T-helper 17 cell (primary cell): ENCODE measurements at regions not wholly inside any gene's neighbourhood (a gene's known extent, or its start where the extent isn't known, plus 50 kb on each side); places are given as distances from the start of the nearest gene placed in this dataset.
"Not testable (repeated sequence)": the region's sequence is repeated elsewhere in the genome, so short reads cannot be mapped to it uniquely, and the experiment has no call there.

ENCODE experiments used
- ATAC-seq: fragments of 150-1000 bp; cut with Tn5 transposase; 2 replicates; pipeline ENCODE4 v1.10.0; 2021; ENCODE audit warnings: mild to moderate bottlenecking, moderate library complexity
- DNase-seq, 3 donors: peaks; one replicate each; pipeline versions ENCODE4 v3.0.0 to v3.0.0-alpha.2; 2020 to 2021
- H3K9me3 ChIP-seq: one replicate; pipeline ENCODE4 v1.7.0; 2013; ENCODE audit warnings: low read length, mild to moderate bottlenecking; ENCODE audit not compliant: control insufficient read depth, poor library complexity, severe bottlenecking
- H3K27ac Mint-ChIP-seq: one replicate; pipeline ENCODE4 v1.8.0; 2022; ENCODE audit warnings: mild to moderate bottlenecking, moderate library complexity, mixed read lengths
- H3K27me3 Mint-ChIP-seq: one replicate; pipeline ENCODE4 v1.8.0; 2022; ENCODE audit warnings: mixed read lengths
- H3K36me3 Mint-ChIP-seq: one replicate; pipeline ENCODE4 v1.8.0; 2022; ENCODE audit warnings: low read depth, mixed read lengths
- H3K4me1 Mint-ChIP-seq: one replicate; pipeline ENCODE4 v1.8.0; 2022; ENCODE audit warnings: mild to moderate bottlenecking, mixed read lengths
- H3K4me3 Mint-ChIP-seq: one replicate; pipeline ENCODE4 v1.8.0; 2022; ENCODE audit warnings: mild to moderate bottlenecking, moderate library complexity, mixed read lengths

GRCh38 chr7:68756986-68757495 lies 841.2 kb upstream of the AUTS2 start:
- no peak for ATAC-seq
- no peaks in the 10 kb centered on the region for H3K36me3 Mint-ChIP-seq

GRCh38 chr7:68760556-68760955 lies 837.7 kb upstream of the AUTS2 start:
- H3K27me3 Mint-ChIP-seq = no peaks in the 10 kb centered on the region
- ATAC-seq (no peak), DNase-seq (no peak)
- no peak overlapping the region for H3K4me3 Mint-ChIP-seq
- no peaks in the 10 kb centered on the region for H3K4me1 Mint-ChIP-seq
- no peaks in the 10 kb centered on the region for H3K36me3 Mint-ChIP-seq
- no peak overlapping the region for H3K27ac Mint-ChIP-seq
- no peaks in the 10 kb centered on the region for H3K9me3 ChIP-seq

More at GRCh38 chr7:68756986-68757495, 841.2 kb upstream of the AUTS2 start:
- H3K9me3 ChIP-seq = no peaks in the 10 kb centered on the region
- no peak for DNase-seq
- Mint-ChIP-seq H3K4me3 (no peak overlapping the region), H3K4me1 (no peaks in the 10 kb centered on the region), H3K27ac (no peak overlapping the region), H3K27me3 (no peaks in the 10 kb centered on the region)

GRCh38 chr7:68767462-68767861 lies 830.8 kb upstream of the AUTS2 start:
- H3K4me1 Mint-ChIP-seq = no peaks in the 10 kb centered on the region
- ATAC-seq (no peak), DNase-seq (no peak)
- no peak overlapping the region for H3K27ac Mint-ChIP-seq
- no peak overlapping the region for H3K4me3 Mint-ChIP-seq
- peaks cover 2% of the 10 kb centered on the region for H3K36me3 Mint-ChIP-seq
- H3K27me3 Mint-ChIP-seq = no peaks in the 10 kb centered on the region
- no peaks in the 10 kb centered on the region for H3K9me3 ChIP-seq

GRCh38 chr7:68770649-68771048 lies 827.6 kb upstream of the AUTS2 start:
- Mint-ChIP-seq H3K4me1 (no peaks in the 10 kb centered on the region), H3K27me3 (no peaks in the 10 kb centered on the region)

GRCh38 chr7:68776326-68776725 lies 821.9 kb upstream of the AUTS2 start:
- H3K36me3 Mint-ChIP-seq = no peaks in the 10 kb centered on the region
- no peaks in the 10 kb centered on the region for H3K9me3 ChIP-seq
- ATAC-seq (no peak), DNase-seq (no peak)
- no peaks in the 10 kb centered on the region for H3K27me3 Mint-ChIP-seq
- H3K4me1 Mint-ChIP-seq = no peaks in the 10 kb centered on the region
- H3K4me3 Mint-ChIP-seq = no peak overlapping the region
- no peak overlapping the region for H3K27ac Mint-ChIP-seq

More at GRCh38 chr7:68770649-68771048, 827.6 kb upstream of the AUTS2 start:
- DNase-seq (no peak), ATAC-seq (no peak)
- no peaks in the 10 kb centered on the region for H3K9me3 ChIP-seq
- Mint-ChIP-seq H3K4me3 (no peak overlapping the region), H3K36me3 (peaks cover 2% of the 10 kb centered on the region), H3K27ac (no peak overlapping the region)

- no peak for ATAC-seq
- Mint-ChIP-seq H3K4me3 (no peak overlapping the region), H3K4me1 (no peaks in the 10 kb centered on the region)
Observed at GRCh38 chr7:68783684-68784083, 814.6 kb upstream of the AUTS2 start.

GRCh38 chr7:68785036-68785435 lies 813.2 kb upstream of the AUTS2 start:
- no peaks in the 10 kb centered on the region for H3K9me3 ChIP-seq
- DNase-seq = no peak
- H3K4me3 Mint-ChIP-seq = no peak overlapping the region
- ATAC-seq = no peak
- H3K36me3 Mint-ChIP-seq = no peaks in the 10 kb centered on the region
- H3K27me3 Mint-ChIP-seq = no peaks in the 10 kb centered on the region
- H3K4me1 Mint-ChIP-seq = no peaks in the 10 kb centered on the region
- H3K27ac Mint-ChIP-seq = no peak overlapping the region

More at GRCh38 chr7:68783684-68784083, 814.6 kb upstream of the AUTS2 start:
- H3K27me3 Mint-ChIP-seq = no peaks in the 10 kb centered on the region
- H3K36me3 Mint-ChIP-seq = no peaks in the 10 kb centered on the region
- H3K27ac Mint-ChIP-seq = no peak overlapping the region
- DNase-seq = no peak
- H3K9me3 ChIP-seq = no peaks in the 10 kb centered on the region

- no peaks in the 10 kb centered on the region for H3K9me3 ChIP-seq
- H3K27me3 Mint-ChIP-seq = no peaks in the 10 kb centered on the region
- H3K27ac Mint-ChIP-seq = no peak overlapping the region
- DNase-seq (no peak), ATAC-seq (no peak)
- no peaks in the 10 kb centered on the region for H3K4me1 Mint-ChIP-seq
- H3K4me3 Mint-ChIP-seq = no peak overlapping the region
- peaks cover 2% of the 10 kb centered on the region for H3K36me3 Mint-ChIP-seq
Observed at GRCh38 chr7:68787566-68787965, 810.7 kb upstream of the AUTS2 start.

- not testable (repeated sequence) for H3K27me3 Mint-ChIP-seq
Observed at GRCh38 chr7:68788529-68788928, 809.7 kb upstream of the AUTS2 start.

GRCh38 chr7:68789597-68789996 lies 808.7 kb upstream of the AUTS2 start:
- no peaks in the 10 kb centered on the region for H3K4me1 Mint-ChIP-seq
- no peak overlapping the region for H3K4me3 Mint-ChIP-seq
- peaks cover 2% of the 10 kb centered on the region for H3K36me3 Mint-ChIP-seq
- no peaks in the 10 kb centered on the region for H3K27me3 Mint-ChIP-seq
- H3K9me3 ChIP-seq = no peaks in the 10 kb centered on the region
- no peak overlapping the region for H3K27ac Mint-ChIP-seq
- DNase-seq (no peak), ATAC-seq (no peak)

More at GRCh38 chr7:68788529-68788928, 809.7 kb upstream of the AUTS2 start:
- not testable (repeated sequence) for H3K9me3 ChIP-seq, DNase-seq, H3K36me3 Mint-ChIP-seq, H3K4me3 Mint-ChIP-seq, ATAC-seq, H3K27ac Mint-ChIP-seq, H3K4me1 Mint-ChIP-seq

- no peaks in the 10 kb centered on the region for H3K9me3 ChIP-seq
- H3K4me1 Mint-ChIP-seq = no peaks in the 10 kb centered on the region
- DNase-seq (no peak), ATAC-seq (no peak)
- H3K27me3 Mint-ChIP-seq = no peaks in the 10 kb centered on the region
- H3K4me3 Mint-ChIP-seq = no peak overlapping the region
- no peak overlapping the region for H3K27ac Mint-ChIP-seq
- peaks cover 2% of the 10 kb centered on the region for H3K36me3 Mint-ChIP-seq
Observed at GRCh38 chr7:68792351-68792750, 805.9 kb upstream of the AUTS2 start.

GRCh38 chr7:68793513-68793912 lies 804.8 kb upstream of the AUTS2 start:
- Mint-ChIP-seq H3K27me3 (no peaks in the 10 kb centered on the region), H3K27ac (no peak overlapping the region)

GRCh38 chr7:68800316-68800715 lies 798.0 kb upstream of the AUTS2 start:
- peaks cover 2% of the 10 kb centered on the region for H3K9me3 ChIP-seq
- no peak for DNase-seq
- Mint-ChIP-seq H3K4me1 (no peaks in the 10 kb centered on the region), H3K36me3 (no peaks in the 10 kb centered on the region), H3K4me3 (no peak overlapping the region), H3K27me3 (no peaks in the 10 kb centered on the region), H3K27ac (no peak overlapping the region)
- ATAC-seq = no peak

More at GRCh38 chr7:68793513-68793912, 804.8 kb upstream of the AUTS2 start:
- no peaks in the 10 kb centered on the region for H3K9me3 ChIP-seq
- no peaks in the 10 kb centered on the region for H3K4me1 Mint-ChIP-seq
- DNase-seq = no peak
- H3K4me3 Mint-ChIP-seq = no peak overlapping the region
- ATAC-seq = no peak
- peaks cover 2% of the 10 kb centered on the region for H3K36me3 Mint-ChIP-seq

- peaks cover 5% of the 10 kb centered on the region for H3K9me3 ChIP-seq
- DNase-seq (no peak), ATAC-seq (no peak)
- Mint-ChIP-seq H3K27ac (no peak overlapping the region), H3K4me3 (no peak overlapping the region), H3K4me1 (no peaks in the 10 kb centered on the region), H3K27me3 (no peaks in the 10 kb centered on the region), H3K36me3 (no peaks in the 10 kb centered on the region)
Observed at GRCh38 chr7:68805159-68805558, 793.1 kb upstream of the AUTS2 start.
